NCI-H2029 (cell line): ENCODE measurements at regions not wholly inside any gene's neighbourhood (a gene's known extent, or its start where the extent isn't known, plus 50 kb on each side); places are given as distances from the start of the nearest gene placed in this dataset.
"Not testable (repeated sequence)": the region's sequence is repeated elsewhere in the genome, so short reads cannot be mapped to it uniquely, and the experiment has no call there.

Source experiments
- DNase-seq: peaks from one replicate; lab custom pipeline; 2025; lab: John Stamatoyannopoulos, UW

GRCh38 chrX:89033723-89034122 is 286.7 kb downstream of the CPXCR1 start:
- DNase-seq, result no peak

GRCh38 chrX:89034679-89035078 is 287.7 kb downstream of the CPXCR1 start:
- DNase-seq, result no peak

- no peak for DNase-seq
Measured at GRCh38 chrX:89053223-89053622, 306.2 kb downstream of the CPXCR1 start.

DNA sequence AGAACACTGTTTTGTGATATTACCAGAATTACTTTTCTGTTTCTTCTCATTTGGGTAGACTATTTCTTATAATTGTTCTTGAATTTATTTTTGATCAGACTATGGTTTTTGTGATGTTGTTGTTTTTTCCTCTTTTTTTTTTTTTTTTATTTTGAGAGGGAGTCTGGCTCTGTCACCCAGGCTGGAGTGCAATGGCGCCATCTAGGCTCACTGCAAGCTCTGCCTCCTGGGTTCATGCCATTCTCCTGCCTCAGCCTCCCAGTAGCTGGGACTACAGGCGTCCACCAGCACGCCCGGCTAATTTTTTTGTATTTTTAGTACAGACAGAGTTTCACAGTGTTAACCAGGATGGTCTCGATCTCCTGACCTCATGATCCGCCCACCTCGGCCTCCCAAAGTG is 352.6 kb downstream of the CPXCR1 start:
- DNase-seq, result not testable (repeated sequence)

- no peak for DNase-seq
Measured at GRCh38 chrX:89124985-89125384, 378.0 kb downstream of the CPXCR1 start.
